Cardiac fibroblast (primary cell): ENCODE measurements at regions not wholly inside any gene's neighbourhood (a gene's known extent, or its start where the extent isn't known, plus 50 kb on each side); places are given as distances from the start of the nearest gene placed in this dataset.

Experiments used
- DNase-seq, 2 donors: peaks; one replicate each; pipeline versions ENCODE4 v3.0.0 to v3.0.0-alpha.2; 2010; ENCODE audit warnings: low read depth in 2 of 2
- H3K4me3 ChIP-seq, 2 donors: replicated peaks in 1 of 2; 1 replicate in 1 of 2; 2 replicates in 1 of 2; pipeline ENCODE4 v1.5.1; 2011; ENCODE audit warnings: low read depth in 2 of 2, low read length in 2 of 2, mild to moderate bottlenecking in 2 of 2, moderate library complexity in 1 of 2
- TF ChIP-seq, protein P1 (sequence below): IDR thresholded peaks from one replicate; pipeline ENCODE4 v1.5.1; 2011; ENCODE audit warnings: low read depth, mild to moderate bottlenecking, low read length, inconsistent platforms

DNA sequence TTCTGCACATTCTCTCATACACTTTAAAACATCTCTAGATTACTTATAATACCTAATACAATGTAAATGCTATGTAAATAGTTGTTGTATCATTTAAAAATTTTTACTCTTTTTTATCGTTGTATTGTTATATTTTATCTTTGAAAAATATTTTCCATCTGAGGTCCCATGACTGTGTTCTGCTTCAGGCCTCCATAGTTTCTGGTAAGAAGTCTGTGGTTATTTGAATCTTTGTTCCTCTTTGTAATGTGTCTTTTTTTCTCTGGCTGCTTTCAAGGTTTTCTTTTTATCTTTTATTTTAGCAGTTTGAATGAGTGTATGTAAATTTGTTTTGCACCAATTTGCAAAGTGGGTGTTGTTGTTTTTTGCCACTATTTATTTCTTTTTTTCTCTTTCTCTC is 263.1 kb downstream of the RPS24 start:
- H3K4me3 ChIP-seq = no peak overlapping the region
- TF ChIP-seq, protein P1, sequence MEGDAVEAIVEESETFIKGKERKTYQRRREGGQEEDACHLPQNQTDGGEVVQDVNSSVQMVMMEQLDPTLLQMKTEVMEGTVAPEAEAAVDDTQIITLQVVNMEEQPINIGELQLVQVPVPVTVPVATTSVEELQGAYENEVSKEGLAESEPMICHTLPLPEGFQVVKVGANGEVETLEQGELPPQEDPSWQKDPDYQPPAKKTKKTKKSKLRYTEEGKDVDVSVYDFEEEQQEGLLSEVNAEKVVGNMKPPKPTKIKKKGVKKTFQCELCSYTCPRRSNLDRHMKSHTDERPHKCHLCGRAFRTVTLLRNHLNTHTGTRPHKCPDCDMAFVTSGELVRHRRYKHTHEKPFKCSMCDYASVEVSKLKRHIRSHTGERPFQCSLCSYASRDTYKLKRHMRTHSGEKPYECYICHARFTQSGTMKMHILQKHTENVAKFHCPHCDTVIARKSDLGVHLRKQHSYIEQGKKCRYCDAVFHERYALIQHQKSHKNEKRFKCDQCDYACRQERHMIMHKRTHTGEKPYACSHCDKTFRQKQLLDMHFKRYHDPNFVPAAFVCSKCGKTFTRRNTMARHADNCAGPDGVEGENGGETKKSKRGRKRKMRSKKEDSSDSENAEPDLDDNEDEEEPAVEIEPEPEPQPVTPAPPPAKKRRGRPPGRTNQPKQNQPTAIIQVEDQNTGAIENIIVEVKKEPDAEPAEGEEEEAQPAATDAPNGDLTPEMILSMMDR = no peak
- DNase-seq = no peak

GRCh38 chr10:78297997-78298396 is 264.3 kb downstream of the RPS24 start:
- DNase-seq = no peak

DNA sequence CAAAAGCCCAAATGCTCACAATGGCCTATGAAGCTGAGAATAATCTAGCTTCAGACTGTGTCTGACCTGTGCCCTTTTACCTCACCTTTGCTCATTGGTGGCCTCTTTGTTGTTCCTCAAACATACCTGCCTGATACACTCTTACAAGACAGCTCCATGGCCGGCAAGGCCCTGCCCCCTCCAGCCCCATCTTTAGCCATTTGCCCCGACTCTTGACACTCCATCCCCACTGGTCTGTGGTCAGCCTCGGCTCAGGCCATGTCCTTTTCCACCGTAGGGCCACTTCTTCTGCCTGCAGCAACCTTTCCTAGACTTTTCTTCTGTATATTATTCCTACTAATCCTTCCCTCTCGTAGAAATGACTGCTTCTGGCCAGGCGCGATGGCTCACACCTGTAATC is 265.2 kb downstream of the RPS24 start:
- TF ChIP-seq, protein P1 = no peak
- H3K4me3 ChIP-seq = no peak overlapping the region
- DNase-seq = no peak

More at GRCh38 chr10:78297997-78298396, 264.3 kb downstream of the RPS24 start:
- H3K4me3 ChIP-seq = no peak overlapping the region
- TF ChIP-seq, protein P1 = no peak

DNA sequence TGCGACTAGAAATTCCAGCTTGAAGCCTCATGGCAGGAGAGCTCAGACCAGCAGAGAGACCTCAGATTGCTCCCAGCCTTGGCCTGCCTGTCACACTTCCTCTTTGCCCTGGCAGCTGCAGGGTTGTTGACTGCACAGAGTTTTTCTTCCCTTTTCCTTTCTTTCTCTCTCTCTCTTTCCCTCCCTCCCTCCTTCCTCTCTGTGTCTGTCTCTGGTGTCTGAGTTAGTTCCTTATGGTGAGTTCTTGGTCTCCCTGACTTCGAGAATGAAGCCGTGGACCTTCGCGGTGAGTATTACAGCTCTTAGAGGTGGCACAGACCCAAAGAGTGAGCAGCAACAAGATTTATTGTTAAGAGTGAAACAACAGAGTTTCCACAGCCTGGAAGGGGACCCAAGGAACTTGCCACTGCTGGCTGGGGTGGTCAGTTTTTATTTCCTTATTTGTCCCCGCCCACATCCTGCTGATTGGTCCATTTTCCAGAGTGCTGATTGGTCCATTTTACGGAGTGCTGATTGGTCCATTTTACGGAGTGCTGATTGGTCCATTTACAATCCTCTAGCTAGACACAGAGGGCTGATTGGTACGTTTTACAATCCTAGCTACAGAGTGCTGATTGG is 266.3 kb downstream of the RPS24 start:
- H3K4me3 ChIP-seq = no peak overlapping the region
- no peak for DNase-seq
- TF ChIP-seq, protein P1 = no peak

DNA sequence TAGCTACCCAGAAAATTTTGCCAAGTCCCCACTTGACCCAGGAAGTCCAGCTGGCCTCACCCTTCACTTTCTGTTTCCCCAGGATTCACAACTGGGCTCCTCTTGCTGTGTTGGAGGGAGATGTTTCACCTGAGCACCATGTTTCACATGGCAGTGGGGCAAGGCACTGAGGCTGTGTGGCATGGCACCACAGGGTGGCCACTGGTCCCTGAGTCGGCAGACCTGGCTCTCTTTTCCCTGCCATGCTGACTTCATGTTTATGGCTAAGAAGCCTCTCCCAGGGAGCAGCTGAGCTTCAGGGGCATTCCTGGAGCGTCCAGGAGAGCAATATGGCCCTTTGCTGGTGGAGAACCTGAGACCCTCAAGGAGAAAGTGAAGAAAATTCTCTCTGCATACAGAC is 266.9 kb downstream of the RPS24 start:
- no peak for DNase-seq
- H3K4me3 ChIP-seq = no peak overlapping the region
- TF ChIP-seq, protein P1 = no peak

- DNase-seq = no peak
- no peak overlapping the region for H3K4me3 ChIP-seq
- TF ChIP-seq, protein P1 = no peak
Observed at GRCh38 chr10:78301481-78301880, 267.8 kb downstream of the RPS24 start.
